NCI-H187 (cell line): ENCODE measurements at regions not wholly inside any gene's neighbourhood (a gene's known extent, or its start where the extent isn't known, plus 50 kb on each side); places are given as distances from the start of the nearest gene placed in this dataset.
"Not testable (repeated sequence)": the region's sequence is repeated elsewhere in the genome, so short reads cannot be mapped to it uniquely, and the experiment has no call there.

Experiments used
- DNase-seq, 2 experiments: peaks; one replicate each; lab custom pipeline; 2025; lab: John Stamatoyannopoulos, UW

DNA sequence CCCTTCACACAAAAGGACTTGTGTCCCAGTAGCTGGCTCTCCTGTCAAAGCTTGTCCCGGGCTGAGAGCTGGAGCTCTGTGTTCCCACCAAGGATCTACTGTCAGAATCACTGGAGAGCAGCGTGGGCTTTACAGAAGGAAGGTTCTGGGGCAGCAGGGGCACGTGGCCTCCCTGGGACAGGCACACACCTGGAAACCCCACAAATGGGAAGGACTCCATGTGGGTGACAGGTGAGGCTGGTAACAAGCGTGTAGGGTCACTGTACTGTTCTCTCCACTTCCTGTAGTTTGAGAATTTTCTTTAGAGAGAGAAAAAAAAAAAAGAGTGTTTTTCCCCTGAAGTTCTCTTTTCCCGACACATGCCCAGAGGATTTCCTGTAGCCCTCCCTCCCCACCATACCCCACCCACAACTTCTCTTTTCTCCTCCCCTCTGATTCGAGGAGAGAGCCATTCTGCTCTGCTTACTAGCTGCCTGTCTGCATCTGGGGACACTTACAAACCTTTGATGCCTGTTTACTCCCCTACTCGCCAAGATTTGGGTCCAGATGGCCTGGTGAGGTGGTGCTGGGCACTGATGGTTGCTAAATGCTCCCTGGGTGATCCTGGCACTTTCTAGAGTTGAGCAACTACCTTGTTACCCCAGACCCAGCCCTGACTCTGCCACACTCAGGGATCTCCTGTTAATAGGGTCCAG is 84.1 kb upstream of the SIRPA start:
- no peak for DNase-seq

DNA sequence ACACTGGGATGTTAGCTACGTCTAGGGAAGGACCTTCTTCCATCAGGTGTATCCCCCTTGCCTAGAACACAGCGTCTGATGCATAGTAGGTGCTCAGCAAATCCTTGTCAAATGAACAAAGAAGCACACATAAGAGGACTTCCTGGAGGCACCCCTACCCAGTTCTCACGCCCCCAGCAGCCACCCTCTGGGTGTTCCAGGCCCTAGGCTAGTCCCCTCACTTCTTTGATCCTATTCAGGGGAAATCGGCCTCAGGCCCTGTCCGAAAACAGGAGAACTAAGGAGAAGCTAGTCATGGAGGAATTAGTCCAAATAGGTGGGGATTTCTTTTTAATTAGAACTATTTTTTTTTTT is 84.7 kb upstream of the SIRPA start:
- no peak for DNase-seq

DNA sequence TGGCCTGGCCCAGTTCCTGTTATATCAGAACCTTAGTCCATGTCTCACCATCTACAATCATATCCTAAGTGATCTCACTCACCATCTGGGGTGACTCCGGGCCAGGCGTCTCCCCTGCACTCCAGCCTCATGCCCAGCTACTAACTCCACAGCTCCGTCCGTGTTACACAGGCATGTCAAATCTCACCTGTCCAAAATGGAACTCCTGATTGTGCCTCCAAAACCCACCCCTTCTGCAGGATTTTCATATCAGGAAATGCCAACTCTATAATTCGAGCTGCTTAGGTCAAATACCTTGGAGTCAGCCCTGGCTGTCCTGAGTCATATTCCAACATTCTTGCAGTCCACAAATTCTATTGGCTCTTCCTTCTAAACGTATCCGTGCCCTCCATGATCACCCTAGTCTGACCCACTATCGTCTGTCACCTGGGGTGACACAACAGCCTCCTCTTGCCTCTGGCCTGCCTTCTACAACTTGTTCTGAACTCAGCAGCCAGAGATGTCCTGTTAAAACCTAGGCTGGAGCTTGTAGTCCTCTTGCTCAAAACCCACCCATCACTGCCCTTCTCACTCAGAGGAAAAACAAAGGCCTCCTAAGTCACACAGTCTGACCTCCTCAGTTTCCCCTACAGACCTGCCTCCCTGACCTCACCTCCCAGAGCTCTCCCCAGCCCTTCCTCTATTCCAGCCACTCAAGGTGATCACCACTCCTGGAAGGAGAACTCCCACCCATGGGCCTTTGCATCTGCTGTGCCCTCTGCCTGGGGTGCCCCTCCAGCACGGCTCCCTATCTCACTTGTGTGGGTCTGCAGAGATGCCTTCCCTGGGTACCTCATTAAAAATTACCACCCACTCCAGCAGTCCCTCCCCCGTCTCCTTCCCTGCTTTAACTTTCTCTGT is 85.3 kb upstream of the SIRPA start:
- DNase-seq, result no peak

DNA sequence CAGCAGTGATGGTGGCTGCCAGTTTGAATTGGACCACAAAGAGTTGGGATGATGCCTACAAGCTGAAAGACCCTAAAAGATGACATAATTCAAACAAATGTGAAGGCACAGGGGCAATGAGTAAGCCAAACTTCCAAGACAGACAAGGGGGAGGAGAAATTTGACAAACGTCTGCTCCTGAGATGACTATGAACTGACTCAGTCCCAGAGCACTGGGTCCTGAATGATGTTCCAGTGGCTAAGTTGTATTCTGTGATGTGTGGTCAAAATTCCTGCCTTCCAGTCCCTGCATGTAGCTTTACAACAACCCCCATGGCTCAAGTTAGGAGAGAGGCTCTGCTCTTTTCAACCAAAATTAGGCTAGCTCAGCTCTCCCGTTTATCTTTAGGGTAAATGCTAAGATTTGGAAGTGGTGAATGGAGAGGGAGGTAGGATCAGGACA is 86.1 kb upstream of the SIRPA start:
- no peak for DNase-seq

DNA sequence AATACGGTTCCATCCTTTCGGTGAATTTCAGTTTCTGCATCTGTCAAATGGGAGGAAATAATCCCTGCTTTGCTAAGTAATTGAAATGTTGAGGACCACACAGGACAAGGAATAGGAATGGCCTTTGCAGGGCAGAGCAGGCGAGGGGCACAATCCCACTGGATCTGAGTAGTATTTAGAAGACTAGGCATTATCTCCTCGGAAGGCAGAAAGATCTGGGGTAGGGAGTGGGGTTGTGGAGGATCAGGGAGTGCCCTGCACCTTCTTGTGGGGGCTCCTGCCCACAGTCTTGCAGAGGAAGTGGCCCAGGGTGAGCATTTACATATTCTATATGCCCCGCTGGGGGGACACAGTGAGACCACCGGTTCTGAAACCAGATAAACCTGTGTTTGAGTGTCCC is 87.1 kb upstream of the SIRPA start:
- no peak for DNase-seq

DNA sequence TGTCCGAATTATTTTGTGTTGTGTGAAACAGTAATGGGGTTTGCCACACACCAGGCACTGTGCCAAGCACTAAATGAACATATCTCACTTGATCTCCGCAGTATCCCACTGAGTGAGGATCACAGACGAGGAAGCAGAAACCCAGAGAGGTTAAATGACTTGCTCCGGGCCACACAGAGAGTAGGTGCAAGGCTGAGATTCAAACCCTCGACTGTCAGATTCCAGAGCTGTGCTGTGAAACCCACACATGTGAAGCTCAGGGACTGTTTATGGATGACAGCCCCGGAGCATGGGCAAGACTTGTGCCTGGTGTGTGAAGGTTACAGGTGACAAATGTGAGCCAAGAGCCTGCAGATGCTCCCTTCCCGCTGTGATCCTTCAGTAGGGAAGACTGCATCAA is 87.8 kb upstream of the SIRPA start:
- no peak for DNase-seq

DNA sequence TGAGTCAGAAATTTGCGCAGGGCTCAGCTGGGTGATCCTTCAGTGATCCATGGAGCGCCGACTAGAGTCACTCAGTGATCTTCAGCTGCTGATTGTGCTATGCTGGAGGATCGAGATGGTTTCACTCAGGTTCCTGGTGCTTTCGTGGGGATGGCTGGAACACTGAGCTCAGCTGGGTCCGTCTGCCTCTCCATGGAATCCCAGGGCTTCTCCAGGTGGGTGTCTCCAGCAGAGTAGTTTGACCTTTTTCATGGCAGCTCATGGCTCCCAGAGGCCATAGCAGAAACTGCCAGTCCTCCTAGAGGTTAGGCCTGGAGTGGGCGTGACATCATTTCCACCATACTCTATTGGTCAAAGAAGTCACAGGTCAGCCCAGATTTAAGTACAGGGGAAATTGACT is 88.8 kb upstream of the SIRPA start:
- DNase-seq, result no peak

DNA sequence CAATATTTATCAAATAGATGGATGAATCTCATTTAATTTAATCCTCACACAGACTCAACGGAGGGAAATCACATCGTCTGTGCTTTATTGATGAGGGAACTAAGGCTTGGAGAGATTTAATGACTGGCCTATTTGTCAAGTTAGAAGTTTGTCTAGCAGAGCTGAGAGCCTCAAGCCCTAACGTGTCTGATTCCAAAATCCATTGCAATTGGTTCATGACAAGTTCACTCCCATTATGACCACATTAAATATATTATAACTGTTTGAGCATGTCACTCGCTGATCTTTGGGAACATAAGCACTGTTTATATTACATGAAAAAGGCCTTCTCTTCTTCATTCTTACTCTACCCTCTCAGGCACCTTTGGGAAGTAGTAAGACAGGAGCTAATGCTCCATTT is 89.4 kb upstream of the SIRPA start:
- no peak for DNase-seq

DNA sequence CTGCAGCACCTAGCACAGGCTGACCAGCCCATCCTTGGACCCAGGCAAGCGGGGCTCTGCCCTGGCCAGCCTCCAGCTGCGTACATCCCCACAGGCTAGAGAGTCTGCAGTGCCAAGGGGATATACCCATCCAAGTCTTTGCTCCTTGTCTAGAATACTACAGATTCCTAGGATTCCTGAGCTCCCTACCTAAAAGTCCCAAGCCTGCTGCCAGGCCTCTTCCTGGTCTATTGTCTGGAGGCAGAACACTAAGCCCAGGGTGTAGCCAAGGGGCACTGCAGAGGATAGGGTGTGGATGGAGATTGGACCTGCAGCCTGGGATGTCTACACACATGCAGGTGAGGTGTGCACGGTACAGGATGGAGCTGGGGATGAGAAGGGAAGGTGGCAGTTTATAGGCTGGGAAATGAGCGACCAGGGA is 90.0 kb upstream of the SIRPA start:
- no peak for DNase-seq

DNA sequence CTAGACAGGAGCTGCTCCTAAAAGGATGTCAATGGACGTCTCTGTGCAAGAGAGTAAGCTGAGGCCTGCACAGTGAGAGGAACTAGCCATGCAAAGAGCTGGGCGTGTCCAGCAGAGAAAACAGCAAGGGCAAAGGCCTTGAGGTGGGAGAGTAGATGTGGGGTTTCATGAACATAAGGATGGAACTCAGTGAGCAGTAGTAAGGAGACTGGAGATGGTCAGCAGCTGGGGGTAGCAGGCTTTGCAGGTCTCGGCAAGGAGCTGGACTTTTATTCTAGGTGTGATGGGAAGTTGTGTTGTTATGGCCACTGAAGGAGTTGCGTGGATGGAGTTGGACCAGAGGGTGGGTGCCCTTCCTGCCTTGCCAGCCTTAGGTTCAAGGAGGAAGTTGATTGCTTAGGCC is 90.7 kb upstream of the SIRPA start:
- DNase-seq, result no peak

DNA sequence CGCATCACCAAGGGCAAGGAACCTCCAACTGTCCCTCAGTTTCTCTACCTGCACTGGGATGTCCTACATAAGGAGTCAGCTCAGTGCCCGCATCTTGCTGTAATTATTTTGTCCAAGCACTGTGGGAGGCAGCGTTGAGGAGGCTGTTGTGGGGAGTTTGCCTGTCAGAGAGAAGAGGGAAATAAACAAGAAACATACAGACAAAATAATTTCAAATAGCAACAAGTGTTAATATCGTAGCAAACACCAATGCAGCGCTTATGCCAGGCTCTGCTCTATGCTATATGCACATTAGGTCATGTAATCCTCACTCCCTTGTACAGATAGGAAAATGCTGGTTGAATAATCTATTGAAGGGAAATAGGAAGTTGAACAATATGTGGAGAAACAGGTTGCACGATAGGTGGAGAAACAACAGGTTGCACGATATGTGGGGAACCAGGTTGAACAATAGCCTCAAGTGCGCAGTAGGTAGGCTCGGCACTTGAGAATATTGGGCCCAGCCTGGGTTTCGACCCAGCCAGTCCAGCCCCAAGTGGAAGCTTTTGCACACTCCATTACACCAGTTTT is 91.2 kb upstream of the SIRPA start:
- no peak for DNase-seq

DNA sequence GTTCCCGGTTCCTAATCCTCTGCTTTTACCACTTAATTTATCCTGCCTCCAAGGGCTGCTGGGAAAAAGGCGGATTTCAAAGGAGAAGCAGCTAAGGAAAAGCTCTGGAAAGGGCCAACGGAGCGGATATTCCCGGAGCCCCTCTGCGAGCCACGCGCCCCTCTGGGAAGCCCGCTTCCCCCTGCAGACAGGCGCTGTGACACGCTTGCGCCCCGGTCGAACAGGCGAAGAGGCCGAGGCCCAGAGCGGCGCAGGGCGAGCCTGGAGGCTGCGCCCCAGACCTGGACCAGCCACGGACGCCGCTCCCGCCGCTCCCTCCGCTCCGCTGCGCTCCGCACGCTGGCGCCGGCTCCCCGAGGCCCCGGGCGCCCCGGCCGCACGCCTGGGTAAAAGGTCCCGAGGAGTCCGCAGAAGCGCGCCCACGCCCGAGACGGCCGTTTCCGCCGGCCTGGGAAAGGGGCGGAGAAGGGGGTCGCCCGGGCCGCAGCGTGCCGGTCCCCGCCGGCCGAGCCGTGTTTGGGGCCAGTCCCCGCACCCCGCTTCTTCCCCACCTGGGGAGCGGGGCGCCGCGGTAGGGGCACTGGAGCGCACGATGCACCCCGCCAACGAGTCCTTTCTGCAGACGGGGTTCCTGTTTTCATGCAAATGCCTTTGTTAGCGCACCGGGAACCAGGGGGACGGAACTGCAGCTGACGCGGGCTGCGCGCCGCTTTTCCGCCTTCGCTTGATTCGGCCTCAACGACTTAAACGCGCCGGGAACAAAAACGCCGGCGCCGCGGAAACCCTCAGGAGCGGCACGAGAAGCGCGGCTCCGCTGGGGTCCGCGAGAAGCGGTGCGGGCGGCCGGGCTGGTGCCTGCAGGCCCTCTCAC is 91.9 kb upstream of the SIRPA start:
- no peak for DNase-seq

DNA sequence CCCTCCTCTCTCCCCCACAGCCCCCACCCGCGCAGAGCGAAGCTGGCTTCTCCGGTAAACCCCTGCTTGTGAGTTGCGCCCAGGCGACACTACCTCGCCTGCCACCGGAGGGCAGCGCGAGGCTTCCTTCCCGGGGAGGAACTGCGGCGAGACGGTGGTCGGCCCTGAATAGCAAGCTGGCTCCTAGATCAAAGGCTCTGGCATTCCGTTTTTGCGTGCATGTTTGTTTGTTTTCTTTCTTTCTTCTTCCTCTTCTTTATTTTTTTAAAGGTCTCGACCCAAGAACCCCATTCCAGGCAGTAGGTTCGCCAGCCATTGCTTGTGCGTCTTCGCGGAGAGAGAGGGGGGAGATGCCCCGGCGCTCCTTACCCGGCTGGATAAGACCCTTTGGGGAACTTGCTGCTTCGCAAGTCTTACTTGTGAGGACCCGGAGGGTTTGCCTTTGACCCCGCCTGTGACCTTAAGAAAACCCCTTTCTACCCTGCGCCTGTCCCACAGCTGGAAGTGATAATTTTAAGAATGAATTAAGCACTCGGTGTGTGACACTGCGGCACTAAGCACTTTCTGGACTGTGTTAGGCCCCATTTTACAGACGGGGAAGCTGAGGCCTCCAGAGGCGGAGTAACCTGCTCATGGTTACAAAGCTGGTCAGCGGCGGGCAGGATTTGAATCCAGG is 92.7 kb upstream of the SIRPA start:
- DNase-seq, result no peak

DNA sequence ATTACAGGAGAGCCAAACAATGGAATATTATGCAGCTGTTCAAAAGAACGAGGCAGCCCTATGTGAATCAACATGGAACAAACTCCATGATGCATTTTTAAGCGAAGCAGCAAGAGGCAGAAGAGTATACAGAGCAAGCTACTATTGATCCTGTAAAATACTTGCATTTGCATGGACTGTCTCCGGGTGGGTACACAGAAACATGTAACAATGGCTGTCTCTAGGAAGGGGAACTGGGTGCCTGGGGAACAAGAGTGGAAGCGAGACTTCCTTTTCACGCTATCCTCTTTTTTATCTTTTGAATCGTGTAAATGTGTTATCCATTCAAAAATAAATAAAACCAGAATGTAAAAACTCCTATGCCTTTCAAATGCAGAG is 93.3 kb upstream of the SIRPA start:
- DNase-seq, result no peak

DNA sequence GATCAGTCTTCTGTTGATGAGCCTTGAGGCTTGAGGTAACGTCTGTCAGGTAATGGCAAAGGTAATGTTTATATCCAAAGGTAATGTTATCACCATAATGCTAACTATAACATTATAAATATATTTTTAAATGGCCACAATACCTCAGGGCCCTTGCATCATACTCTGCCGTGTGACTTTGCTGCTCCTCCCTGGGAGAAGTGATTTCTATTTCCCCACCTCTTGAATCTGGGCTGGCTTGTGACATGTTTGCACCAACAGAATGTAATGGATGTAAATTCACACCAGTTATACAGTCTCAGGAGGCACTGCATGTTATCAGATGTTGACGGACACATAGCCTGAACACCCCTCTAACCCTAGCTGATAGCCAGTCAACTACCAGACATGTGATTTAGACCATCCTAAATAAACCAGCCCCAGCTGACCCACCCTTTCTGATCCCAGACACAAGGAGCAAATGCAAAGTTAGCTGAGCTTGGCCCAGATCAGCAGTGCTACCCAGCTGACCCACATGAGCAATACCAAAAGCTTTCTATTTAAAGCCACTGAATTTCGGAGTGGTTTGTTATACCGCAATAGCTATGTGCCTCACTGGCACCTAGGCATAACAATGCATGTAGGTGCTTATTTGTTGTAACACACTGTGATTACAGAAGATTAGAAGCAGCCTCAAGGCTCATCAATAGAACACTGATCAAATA is 93.8 kb upstream of the SIRPA start:
- no peak for DNase-seq

DNA sequence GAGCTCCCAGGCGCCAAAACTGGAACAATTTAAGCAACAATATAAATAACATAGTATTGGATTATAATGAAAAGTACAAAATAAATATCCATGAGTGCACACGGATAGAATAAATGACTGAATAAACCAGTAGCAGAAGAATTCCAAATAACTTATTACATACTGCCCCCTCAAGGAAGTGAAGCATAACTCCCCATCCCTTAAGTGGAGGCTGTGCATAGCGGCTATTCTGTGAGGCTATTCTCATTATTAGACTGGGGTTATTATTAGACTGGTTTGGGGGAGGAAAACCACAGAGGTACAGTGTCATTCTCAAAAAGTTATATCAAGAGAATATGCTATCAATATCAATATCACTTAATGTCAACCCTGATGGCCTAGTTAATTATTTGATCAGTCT is 94.4 kb upstream of the SIRPA start:
- DNase-seq, result no peak

DNA sequence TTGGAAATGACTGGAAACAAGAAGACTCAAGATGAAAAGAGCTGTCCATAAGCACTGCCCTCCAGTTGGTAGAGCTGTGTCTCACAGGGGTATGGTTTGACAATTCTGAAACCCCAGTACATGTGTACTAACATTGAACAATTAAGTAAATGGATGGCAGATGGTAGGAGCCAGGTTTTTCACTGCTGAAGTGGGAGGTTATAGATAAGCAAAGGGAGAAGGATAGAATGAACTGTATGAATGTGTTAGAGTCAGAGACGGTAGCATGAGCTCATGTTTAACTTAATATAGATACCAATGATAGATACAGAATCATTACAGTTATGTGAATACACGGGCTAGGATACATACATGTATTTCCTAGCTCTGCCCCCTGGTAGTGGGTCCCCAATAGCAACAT is 95.0 kb upstream of the SIRPA start:
- no peak for DNase-seq

DNA sequence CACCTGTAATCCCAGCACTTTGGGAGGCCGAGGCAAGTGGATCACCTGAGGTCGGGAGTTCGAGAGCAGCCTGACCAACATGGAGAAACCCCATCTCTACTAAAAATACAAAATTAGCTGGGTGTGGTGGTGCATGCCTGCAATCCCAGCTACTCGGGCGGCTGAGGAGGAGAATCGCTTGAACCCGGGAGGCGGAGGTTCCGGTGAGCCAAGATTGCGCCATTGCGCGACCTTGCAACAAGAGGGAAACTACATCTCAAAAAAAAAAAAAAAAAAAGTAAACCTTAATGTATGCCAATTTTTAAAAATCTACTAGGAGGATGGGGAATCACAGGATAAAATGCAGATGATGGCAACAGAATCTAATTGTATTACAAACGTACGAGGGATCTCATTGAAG is 95.5 kb upstream of the SIRPA start:
- not testable (repeated sequence) for DNase-seq

DNA sequence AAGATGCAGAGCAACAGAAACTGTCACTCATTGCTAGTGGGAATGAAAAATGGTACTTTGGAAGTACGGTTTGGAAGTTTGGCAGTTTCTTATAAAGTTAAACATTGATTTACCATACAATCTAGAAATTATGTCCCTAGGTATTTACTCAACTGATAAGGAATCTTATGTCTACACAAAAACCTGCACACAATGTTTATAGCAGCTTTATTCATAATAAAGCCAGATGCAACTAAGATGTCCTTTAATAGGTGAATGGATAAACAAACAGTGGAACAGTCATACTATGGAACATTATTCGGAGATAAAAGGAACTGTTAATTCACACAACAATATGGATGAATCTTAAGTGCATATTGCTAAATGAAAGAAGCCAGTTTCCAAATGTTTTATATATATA is 96.2 kb upstream of the SIRPA start:
- no peak for DNase-seq

DNA sequence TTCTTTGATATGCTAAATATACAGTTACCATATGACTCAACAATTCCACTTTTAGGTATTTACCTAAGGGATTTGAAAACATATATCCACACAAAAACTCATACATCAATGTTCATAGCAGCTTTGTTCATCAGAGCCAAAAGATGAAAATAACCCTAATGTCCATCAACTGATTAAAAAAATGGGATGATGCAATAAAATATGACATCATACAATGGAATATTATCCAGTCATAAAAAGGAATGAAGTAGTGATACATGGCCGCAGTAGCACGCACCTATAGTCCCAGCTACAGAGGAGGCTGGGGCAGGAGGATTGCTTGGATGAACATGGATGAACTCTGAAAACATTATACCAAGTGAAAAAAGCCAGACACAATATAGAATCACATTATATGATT is 101.4 kb upstream of the SIRPA start:
- no peak for DNase-seq

DNA sequence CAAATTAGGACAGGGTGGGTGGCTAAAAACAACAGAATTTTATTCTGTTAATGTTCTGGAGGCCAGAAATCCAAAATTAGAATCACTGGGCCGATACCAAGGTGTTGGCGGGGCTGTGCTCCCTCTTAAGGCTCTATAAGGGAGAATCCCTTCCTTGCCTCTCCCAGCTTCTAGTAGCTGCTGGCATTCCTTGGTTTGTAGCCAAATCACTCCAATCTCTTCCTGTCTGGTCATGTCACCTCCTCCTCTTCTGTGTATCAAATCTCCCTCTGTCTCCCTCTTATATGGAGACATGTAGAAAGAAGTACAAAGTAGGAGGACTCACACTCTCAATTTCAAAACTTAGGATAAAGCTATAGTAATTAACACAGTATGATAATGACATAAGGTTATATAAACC is 102.9 kb upstream of the SIRPA start:
- DNase-seq, result no peak
